ENCODE measurements at regions not wholly inside any gene's neighbourhood (a gene's known extent, or its start where the extent isn't known, plus 50 kb on each side); places are given as distances from the start of the nearest gene placed in this dataset.

DNA sequence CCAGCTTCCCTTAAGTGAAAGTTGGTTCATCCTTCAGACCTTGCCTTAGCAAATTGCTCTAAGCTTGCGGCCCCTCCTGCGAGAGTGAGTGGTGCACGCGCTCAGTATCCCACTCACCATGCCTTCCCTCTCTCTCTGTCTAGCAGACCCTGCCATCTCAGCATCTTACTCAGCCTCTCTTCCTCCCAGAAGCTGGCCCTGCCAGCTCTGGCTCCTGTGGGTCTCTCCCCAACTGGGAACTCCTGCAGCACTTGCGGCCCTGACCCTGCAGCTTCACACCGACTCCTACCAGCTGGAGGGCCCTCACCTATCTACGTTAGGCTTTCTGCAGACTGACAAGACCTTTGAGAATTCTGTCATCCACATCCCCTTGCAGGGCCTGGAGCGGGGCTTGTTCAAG, 286.1 kb upstream of the TLE3 start:
- no peak for TF ChIP-seq CTCF (IDR thresholded peaks at IDR 0.05)
- TF ChIP-seq POLR2A (IDR thresholded peaks at IDR 0.05): no peak
